GM10248 (cell line): ENCODE measurements at regions not wholly inside any gene's neighbourhood (a gene's known extent, or its start where the extent isn't known, plus 50 kb on each side); places are given as distances from the start of the nearest gene placed in this dataset.

Source experiments
- CTCF ChIA-PET: fragments of 300-600 bp; sonication (Branson Sonifier 250); formaldehyde crosslinking; extraction: SDS; loops from one replicate; lab custom pipeline; 2021; ENCODE audit warnings: antibody characterized with exemption; lab: Yijun Ruan, JAX
- POLR2A ChIA-PET: fragments of 350-650 bp; sonication (Branson Sonifier 250); formaldehyde crosslinking; extraction: SDS; loops from one replicate; lab custom pipeline; 2020; ENCODE audit warnings: antibody characterized with exemption; lab: Yijun Ruan, JAX
- DNase-seq: peaks from one replicate; pipeline ENCODE4 v3.0.0; 2012; ENCODE audit errors: extremely low spot score
- TF ChIP-seq, protein P1 (sequence below): IDR thresholded peaks from 2 replicates; pipeline ENCODE4 v1.5.1; 2012; ENCODE audit warnings: mild to moderate bottlenecking, low read depth; ENCODE audit errors: extremely low read depth, missing control alignments, control extremely low read depth

DNA sequence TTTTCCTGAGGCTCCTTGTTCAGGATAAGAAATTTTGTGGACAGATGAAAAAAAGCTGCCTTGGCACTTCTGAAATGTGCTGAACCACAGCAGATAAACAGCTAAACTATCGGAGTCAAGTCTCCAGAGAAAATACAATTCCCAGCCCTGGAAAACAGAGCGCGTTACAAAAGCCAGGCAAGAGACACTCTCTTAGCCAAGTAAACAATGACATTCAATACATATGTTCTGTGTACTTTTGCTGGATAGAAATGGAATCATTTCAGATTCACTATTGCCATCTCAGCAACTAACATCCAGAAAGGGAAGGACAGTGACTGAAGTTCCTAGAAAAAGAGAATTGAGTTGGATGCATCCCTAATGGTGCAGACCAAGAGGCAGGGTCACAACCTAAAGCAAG is 196.8 kb upstream of the NRSN1 start:
- no peak for DNase-seq
- POLR2A ChIA-PET: no interaction called here
- TF ChIP-seq, protein P1, sequence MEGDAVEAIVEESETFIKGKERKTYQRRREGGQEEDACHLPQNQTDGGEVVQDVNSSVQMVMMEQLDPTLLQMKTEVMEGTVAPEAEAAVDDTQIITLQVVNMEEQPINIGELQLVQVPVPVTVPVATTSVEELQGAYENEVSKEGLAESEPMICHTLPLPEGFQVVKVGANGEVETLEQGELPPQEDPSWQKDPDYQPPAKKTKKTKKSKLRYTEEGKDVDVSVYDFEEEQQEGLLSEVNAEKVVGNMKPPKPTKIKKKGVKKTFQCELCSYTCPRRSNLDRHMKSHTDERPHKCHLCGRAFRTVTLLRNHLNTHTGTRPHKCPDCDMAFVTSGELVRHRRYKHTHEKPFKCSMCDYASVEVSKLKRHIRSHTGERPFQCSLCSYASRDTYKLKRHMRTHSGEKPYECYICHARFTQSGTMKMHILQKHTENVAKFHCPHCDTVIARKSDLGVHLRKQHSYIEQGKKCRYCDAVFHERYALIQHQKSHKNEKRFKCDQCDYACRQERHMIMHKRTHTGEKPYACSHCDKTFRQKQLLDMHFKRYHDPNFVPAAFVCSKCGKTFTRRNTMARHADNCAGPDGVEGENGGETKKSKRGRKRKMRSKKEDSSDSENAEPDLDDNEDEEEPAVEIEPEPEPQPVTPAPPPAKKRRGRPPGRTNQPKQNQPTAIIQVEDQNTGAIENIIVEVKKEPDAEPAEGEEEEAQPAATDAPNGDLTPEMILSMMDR: no peak
- CTCF ChIA-PET: interaction anchor here (1.0 kb wide), 1 partner anchor 19 kb away, joined by 3 read pairs; no protein-coding TSS in a partner anchor

DNA sequence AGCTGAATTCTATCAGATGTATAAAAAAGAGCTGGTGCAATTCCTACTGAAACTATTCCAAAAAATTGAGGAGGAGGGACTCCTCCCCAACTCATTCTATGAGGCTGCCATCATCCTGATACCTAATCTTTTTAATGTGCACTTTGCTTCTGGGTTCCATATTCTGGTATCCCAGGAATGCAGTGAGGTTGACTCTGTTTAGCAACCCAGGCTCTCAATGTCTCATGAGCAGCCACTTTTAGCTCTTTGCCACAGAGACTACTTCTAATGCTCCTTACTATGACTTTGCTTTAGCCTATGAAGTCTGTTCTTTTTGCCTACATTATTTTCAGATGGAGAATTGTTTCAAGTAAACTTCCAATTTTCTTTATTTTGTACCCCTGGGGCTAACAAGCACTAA is 185.5 kb upstream of the NRSN1 start:
- POLR2A ChIA-PET: no interaction called here
- DNase-seq: no peak
- CTCF ChIA-PET: no interaction called here
- TF ChIP-seq, protein P1: no peak

DNA sequence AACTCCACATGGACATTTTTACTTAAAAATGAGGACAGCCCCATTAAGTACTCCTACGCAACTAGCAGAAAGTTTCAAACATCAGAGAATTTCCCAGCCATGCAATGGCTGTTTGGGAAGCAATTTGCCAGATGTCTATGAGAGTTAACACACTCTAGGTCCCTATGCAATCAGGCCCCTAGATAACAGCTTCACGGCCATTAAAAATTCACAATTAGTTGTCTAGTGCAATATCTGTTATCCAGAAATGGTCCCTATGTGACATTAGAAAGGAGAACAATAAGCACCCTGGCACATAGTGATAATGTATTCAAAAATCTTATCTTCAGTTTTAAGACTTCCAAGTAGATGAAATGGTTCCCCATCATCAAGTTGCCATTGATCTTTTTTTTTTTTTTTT is 174.3 kb upstream of the NRSN1 start:
- ChIA-PET POLR2A (no interaction called here), CTCF (no interaction called here)
- DNase-seq: no peak
- TF ChIP-seq, protein P1: no peak

DNA sequence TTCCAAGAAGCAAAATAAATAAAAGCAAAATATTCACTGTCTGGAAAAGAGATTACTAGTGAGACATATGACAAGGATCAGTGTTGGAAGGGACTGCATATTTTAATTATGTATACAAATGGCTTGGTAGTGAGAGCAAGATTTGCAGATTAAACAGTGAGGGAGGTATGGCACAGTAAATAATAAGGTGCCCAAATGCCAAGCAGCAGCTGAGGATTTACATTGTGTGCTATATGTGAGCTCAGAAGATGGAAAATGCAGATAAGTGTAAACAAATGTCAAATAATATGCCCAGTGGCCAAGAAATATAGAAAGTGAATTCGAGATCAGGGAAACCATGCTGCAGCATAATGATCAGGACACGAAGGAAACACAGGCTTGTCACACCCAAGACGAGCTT is 173.8 kb upstream of the NRSN1 start:
- TF ChIP-seq, protein P1: no peak
- ChIA-PET POLR2A (no interaction called here), CTCF (no interaction called here)
- no peak for DNase-seq

DNA sequence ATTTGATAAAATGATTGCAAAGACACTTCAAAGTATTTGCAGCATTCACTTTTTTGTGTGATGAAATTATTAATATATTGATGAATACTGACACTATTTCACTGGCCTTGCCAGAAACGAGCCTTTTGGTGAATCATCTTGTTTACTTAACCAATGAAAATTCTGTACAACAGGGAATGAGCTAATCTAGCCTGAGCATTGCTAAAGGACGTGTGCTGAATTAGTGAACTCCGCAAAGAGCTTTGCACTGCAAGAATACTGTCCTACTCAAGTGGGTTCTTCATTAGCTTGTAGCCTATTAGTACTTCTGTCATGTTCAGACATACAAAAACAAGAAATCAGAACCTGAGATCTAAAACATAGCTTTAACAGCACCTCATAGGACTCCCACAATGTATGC is 172.0 kb upstream of the NRSN1 start:
- CTCF ChIA-PET: no interaction called here
- TF ChIP-seq, protein P1: no peak
- no peak for DNase-seq
- POLR2A ChIA-PET: no interaction called here

DNA sequence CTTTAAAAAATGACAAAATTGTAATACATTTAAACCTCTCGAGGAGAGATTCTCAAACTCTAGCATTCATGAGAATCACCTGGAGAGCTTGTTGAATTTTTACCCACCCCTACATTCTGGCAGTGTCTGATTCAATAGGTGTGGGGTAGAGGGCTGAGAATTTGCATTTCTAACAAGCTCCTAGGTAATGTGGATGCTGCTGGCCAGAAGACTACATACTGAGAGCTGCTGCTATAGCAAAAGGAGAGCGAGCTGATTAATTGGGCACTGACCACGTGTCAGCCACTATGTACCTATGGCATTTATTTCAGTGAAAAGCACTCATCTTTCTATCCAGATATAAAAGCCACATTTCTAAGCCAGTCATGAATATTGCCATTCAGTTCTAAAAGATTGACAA is 169.0 kb upstream of the NRSN1 start:
- ChIA-PET CTCF (interaction anchor here (1.4 kb wide), 2 partner anchors 8 to 12 kb away, joined by 3 read pairs; no protein-coding TSS in a partner anchor), POLR2A (no interaction called here)
- TF ChIP-seq, protein P1: no peak
- DNase-seq: no peak
